HUDEP-2 (cell line): ENCODE measurements at regions not wholly inside any gene's neighbourhood (a gene's known extent, or its start where the extent isn't known, plus 50 kb on each side); places are given as distances from the start of the nearest gene placed in this dataset.

Experiments
- DNase-seq, 76 experiments: peaks; one replicate each; lab custom pipeline; 2025; ENCODE audit not compliant: unreplicated experiment in 76 of 76; lab: John Stamatoyannopoulos, UW

GRCh38 chr10:129005080-129005479 lies 462.0 kb upstream of the MGMT start:
- DNase-seq: no peak

- DNase-seq: no peak
These were observed 461.2 kb upstream of the MGMT start for GRCh38 chr10:129005804-129006203.

DNA sequence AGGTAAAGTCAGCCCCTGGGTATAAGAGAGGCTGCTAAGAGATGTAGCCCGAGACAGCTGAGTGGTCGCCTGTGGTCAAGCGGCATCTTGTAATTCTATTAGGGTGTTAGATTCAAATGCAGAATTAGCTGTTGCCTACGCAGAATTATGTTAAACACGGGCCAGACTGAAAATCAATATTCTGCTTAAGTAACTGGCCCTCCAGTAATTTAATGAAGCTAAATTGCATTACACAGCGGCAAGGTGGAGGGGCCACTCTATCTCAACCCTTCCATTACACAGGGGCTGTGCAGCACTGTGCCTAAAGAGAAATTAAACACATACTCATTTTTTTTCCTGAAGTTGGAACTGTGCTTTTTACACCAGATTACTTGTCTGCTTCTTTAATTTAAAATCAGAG lies 448.5 kb upstream of the MGMT start:
- DNase-seq: no peak

DNA sequence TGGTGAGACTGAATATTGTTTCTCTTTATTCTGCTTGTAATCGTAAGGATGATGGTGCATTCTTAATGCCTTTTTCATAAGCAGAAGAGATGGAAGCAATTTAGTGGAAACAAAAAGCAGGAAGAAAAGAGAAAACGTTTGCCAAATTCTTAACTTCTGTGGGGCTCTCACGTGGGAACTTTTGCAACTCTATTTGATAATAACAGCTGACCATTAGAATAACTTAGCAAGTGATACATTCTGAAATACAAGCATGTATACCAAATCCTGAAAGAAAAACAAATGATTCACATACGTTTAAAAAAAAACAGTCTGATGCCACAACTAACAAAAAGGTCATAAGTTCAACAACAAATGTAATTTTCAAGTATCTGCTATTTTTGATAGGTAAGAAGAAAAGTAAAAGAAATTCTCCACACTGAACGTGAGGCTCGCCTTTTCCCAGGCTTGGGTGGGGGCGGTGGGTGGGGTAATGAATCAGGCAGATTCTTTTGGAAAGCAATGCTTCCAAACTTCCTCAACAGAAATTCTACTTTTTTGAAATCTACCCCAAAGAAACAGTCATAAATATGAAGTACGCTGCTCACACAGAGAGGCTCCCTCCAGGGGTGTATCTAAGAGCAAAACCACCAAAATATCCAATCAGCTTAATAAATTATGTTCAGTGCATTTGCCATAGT lies 446.2 kb upstream of the MGMT start:
- DNase-seq: no peak

DNA sequence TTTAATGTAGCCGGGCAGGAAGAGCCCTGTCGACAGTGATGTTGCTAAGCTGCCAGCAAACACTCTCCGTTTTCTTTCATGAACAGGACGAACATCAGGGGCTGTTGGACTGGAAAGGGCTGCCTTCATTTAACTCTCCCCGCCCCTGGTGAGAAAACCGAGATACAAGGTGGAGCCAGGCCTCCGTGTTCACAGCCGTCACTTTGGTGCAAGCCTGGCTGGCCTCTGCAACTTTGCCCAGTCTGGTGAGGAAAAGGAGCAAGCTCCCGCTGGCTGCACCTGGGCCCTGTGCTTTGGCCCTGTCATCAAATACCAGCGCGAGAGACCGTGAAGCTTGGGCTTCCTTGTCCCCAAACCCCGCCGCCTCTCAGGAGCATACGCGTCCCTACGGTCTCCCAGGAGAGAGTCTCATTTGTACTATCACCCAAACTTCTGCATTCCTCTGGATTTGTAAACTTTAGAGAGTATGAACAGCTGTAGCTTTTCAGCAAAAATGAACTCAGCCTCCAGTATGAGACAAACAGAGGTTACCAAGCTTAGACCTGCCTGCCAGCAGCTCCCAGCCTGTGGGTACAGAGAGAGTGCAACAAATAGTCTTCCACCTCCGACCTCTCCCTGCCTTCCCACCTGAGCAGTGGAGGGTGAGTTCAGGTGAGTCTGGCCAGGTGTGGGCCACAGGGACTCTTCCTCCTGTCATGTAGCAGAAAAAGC lies 445.3 kb upstream of the MGMT start:
- DNase-seq: no peak

GRCh38 chr10:129023082-129023481 lies 444.0 kb upstream of the MGMT start:
- no peak for DNase-seq

DNA sequence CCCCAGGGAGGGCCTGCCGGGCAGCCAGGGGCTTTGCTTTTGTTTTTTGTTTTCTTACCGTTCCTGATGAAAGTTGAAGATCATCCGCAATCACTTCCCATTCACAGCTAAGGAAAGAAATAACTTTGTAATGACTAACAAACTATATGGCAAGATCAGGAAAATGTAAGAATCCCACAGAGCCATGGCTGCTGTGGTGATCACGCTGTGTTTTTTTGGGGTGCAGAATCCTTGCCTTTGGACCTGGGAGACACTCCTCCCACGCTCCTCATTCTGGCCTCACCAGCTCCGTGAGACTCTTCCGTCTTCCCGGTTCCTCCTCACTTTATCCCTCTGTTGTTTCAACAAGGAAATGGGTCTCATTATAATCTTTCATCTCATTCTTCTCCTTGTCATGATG lies 443.0 kb upstream of the MGMT start:
- no peak for DNase-seq

DNA sequence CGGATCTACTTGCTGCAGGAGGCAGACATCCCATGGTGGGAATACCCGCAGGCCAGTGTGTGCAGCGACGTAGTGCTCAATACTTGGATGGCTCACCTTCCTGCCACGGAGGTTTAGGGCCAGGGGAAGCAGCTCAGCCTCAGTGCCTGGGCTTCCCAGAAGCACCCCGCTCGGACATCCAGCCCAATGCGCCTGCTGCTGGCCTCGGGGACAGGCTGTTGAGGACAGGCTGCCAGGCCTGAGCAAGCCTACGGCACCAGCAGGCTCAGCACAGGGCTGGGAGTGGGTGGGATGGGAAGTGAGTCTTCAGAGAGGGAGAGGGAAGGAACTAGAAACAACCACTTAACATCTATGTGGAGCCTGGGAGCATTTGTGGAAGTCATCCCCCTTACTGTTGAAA lies 441.3 kb upstream of the MGMT start:
- no peak for DNase-seq

DNA sequence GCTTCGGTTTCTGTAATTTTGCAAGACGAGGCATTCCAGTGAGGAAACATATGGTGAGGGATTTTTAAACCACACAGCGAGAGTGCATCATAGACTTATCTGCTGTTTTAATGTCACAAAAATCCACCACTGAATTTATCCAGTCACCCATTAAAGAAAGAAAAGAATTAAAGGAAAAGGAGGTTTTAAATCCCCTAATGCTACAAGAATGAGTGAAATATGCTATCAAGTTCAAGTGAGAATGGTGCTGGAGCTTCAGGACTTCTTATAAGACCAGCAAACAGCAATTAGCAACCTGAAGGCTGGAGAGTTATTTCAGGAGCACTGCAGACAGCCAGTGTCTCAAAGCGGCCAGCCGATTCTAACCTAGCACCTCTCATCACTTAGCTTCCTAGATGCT lies 439.1 kb upstream of the MGMT start:
- no peak for DNase-seq

GRCh38 chr10:129028451-129028850 lies 438.6 kb upstream of the MGMT start:
- no peak for DNase-seq

DNA sequence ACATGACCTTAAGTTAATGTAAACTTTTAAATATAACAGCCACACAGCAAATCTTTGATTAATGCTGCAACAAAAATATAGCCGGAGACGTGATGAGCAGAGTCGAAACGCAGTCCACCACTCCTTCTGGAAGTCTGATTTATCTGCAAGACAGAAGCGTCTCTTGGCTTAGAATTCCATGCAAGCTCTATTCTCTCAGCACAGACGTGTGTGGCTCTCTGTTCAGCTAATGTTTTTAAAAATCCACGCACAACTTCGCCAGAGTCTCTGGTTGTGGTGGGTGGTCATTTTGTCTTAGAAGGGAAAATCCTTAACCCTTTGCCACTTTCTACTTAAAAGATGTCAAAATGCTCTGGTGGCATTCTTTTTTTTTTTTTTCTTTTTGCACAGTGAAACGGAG lies 438.0 kb upstream of the MGMT start:
- no peak for DNase-seq

- no peak for DNase-seq
These were observed 437.0 kb upstream of the MGMT start for GRCh38 chr10:129029851-129030602.

DNA sequence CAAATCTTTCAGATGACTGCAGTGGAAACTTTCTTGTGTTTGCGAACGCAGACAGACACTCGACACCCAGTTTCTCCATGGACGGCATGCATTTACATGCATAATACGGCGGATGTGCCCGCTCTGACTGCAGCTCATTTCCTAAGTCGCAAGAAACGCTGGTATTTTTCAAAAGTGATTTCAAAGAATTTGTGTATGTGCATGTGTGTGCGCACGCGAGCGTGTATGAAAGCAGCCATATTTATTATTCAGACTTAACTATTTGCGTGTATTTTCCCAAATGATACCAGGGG lies 436.5 kb upstream of the MGMT start:
- no peak for DNase-seq

DNA sequence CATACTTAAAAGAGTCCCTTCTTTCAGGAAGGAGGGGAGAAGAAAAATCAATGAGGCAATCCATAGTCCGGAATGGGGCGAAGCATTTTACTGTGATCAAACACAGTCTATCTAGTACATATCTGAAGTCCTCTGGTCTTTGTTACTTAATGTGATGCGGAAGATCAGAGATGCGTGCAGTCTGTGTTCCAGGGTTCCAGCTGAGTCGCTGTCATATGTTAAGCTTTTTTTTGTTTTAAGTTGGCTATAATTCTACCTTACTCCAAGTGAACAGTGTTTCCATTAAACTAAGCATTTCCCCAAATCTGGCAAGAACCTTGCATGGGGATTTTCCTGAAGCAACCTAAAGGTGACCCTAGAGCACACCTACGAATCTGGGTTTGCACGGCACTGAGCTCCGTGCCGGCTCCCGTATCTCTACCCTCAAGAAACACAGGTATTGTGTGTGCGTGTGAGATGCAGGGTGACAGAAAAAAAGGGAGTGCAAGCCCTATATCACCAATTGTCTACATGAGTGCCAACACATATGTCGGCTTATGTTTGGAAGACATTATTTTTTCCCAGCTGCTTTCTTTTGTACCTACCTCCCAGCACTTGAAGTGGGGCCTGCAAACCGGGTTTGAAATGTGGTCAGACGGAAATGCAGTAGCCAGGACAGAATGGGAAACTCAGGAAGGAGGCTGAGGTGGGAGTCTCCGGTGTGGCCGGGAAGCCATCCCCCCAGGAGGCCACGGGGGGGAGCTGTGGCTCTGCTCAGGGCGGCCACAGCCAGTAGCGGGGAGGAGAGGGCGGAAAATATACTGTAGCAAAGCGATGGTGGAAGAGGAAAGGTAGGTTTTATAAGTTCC lies 435.8 kb upstream of the MGMT start:
- peak in 38 of 76 experiments; percentile 0 to 56 (median 22) for DNase-seq

DNA sequence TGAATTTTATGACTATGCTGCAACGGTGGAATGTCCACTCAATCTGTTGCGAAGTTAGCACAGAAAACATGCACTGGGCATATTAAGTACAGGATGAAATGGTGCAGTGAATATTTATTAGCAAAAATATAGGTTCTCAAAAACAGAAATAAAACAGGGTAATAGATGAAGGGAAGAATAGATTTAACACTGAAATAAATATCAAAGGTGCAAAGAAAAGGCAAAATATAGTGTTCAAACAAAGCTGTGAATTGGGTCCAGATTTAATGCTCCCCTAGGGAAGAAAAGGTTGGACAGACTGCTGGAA lies 435.2 kb upstream of the MGMT start:
- no peak for DNase-seq

DNA sequence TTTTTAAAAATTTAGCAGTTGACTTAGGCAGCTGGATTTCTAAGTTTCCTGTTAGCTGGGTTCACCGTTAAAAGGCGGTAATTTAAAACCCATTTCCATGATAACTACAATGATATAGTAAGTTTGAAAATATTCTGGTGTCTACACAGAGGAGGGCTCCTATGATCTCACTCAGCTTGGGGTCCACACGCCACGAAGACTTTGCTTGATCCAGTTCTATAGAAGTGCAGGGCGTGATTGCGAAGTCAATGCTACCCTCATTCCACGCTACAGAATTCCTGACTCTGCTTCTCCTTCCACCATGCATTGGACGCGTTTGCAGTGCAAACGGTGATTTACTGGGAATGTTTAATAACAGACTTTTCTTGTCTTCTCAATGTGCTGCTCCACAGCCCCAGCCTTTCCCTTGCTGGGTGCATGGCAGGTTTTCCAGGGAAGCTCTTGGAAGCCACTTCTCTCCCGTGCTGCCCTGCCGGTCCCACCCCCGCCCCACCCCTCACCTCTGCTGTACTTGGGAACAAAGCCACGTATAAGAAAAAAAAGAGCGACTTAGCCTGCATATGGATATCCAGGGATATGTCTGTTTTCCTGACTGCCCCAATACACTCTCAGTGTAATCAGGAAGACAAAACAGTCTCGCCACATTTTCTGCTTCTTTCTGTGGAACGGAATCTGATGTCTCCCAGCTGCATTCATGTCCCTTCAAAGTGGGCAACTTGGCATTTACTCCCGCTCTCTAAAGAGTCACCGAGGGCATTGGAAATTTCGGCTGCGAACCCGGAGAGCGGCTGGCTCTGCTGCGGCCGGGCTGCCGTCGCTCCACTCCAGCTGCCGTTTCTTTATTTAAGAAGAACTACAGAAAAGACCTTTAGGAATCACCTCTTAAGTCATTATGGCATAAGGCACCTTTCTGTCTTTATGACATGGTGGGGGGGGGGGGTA lies 434.4 kb upstream of the MGMT start:
- no peak for DNase-seq

- DNase-seq: no peak
These were observed 433.7 kb upstream of the MGMT start for GRCh38 chr10:129033340-129033739.

- DNase-seq: peak in 74 of 76 experiments; percentile 14 to 93 (median 74)
These were observed 433.2 kb upstream of the MGMT start for GRCh38 chr10:129033790-129034272.

DNA sequence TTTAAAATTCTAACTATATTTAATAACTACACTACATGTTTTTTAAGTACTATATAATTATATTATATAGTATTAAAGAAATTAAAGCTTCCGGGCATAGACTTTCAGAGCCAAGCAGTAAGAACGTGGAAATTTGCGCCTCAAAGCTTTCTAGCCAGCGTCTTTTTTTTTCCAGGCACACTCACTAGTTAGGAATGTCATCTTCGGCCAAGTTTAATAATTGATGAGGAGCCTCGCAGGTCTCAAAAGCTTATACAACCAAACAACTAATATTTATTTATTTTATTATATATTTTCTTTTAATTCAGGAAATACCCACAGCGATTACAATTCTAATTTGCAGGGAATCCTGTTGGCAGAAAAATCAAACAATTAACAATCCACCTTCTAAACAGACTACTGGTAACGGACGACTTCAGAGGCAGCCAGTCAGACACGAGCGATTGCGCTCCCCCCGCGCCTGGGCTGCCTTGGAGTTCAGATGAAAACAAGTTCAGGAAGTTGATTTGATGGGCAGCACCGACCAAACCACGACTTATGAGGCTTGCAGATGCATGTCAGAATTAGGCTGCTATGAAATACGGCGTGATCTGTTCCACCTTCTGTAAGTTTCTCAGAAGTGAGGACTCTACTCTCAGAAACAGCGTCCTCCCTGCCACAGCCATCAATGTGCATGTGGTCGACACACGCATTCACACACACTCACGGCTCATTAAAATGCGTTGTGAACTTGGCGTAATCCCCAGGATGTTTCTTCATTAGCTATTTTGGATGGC lies 431.8 kb upstream of the MGMT start:
- DNase-seq: no peak
